IPS-18a (cell line): ENCODE measurements at regions not wholly inside any gene's neighbourhood (a gene's known extent, or its start where the extent isn't known, plus 50 kb on each side); places are given as distances from the start of the nearest gene placed in this dataset.

Experiments
- H3K27ac ChIP-seq: one replicate; pipeline ENCODE4 v1.5.1; 2013; ENCODE audit warnings: low read length
- H3K27me3 ChIP-seq: one replicate; pipeline ENCODE4 v1.6.1; 2013; ENCODE audit warnings: mild to moderate bottlenecking, low read length; ENCODE audit not compliant: control insufficient read depth, insufficient read depth
- H3K36me3 ChIP-seq: one replicate; pipeline ENCODE4 v1.6.1; 2013; ENCODE audit warnings: low read depth, low read length; ENCODE audit not compliant: control insufficient read depth
- H3K4me1 ChIP-seq: one replicate; pipeline ENCODE4 v1.6.1; 2013; ENCODE audit warnings: low read depth, low read length; ENCODE audit not compliant: control insufficient read depth
- H3K4me3 ChIP-seq: one replicate; pipeline ENCODE4 v1.5.1; 2013; ENCODE audit warnings: low read length
- H3K9ac ChIP-seq: one replicate; pipeline ENCODE4 v1.6.1; 2013; ENCODE audit warnings: mild to moderate bottlenecking, low read length, moderate library complexity
- H3K9me3 ChIP-seq: one replicate; pipeline ENCODE4 v1.6.1; 2013; ENCODE audit warnings: low read depth, low read length; ENCODE audit not compliant: control insufficient read depth

DNA sequence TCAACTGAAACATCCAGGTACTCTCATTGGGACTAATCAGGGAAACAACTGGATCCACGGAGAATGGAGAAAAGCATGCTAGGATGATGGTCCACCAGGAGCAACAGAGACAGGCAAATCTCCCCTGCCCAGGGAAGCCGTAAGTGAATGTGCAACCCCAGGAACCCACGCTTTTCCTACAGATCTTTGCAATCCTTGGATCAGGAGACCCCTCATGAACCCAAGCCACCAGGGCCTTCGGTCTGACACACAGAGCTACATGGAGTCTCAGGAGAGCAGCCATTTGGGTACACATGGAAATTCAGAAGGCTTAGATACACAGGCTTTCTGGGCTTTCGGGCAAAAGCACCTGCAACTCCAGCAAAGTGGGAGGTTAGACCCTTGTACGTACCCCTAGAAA is 122.1 kb upstream of the PTCHD4 start:
- peaks cover 6% of the 10 kb centered on the region for H3K9me3 ChIP-seq
- no peaks in the 10 kb centered on the region for H3K36me3 ChIP-seq
- no peak overlapping the region for H3K9ac ChIP-seq
- H3K27ac ChIP-seq: no peak overlapping the region
- no peaks in the 10 kb centered on the region for H3K4me1 ChIP-seq
- H3K27me3 ChIP-seq: no peaks in the 10 kb centered on the region
- no peak overlapping the region for H3K4me3 ChIP-seq

GRCh38 chr6:48229841-48230240 is 118.8 kb upstream of the PTCHD4 start:
- H3K9me3 ChIP-seq: no peaks in the 10 kb centered on the region
- H3K27me3 ChIP-seq: no peaks in the 10 kb centered on the region

DNA sequence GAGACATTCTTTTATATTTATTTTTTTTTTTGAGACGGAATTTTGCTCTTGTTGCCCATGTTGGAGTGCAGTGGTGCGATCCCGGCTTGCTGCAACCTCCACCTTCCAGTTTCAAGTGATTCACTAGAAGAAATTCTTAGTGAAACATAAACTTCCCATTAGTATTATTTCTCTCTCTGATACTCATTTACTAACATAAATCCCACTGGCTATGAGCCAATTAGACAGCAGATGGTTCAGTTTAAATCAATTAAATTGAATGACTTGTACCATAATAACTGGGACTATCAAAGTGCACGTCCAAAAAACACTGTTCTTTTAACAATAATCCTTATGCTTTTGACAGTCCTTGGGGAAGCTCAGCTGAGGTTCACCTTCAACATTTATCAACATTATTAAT is 111.2 kb upstream of the PTCHD4 start:
- no peaks in the 10 kb centered on the region for H3K27me3 ChIP-seq
- no peaks in the 10 kb centered on the region for H3K9me3 ChIP-seq
- no peaks in the 10 kb centered on the region for H3K36me3 ChIP-seq
- H3K4me3 ChIP-seq: no peak overlapping the region
- H3K27ac ChIP-seq: no peak overlapping the region
- peaks cover 11% of the 10 kb centered on the region for H3K4me1 ChIP-seq
- H3K9ac ChIP-seq: no peak overlapping the region

More at GRCh38 chr6:48229841-48230240, 118.8 kb upstream of the PTCHD4 start:
- Histone ChIP-seq H3K4me3 (no peak overlapping the region), H3K27ac (no peak overlapping the region), H3K9ac (no peak overlapping the region), H3K4me1 (no peaks in the 10 kb centered on the region), H3K36me3 (no peaks in the 10 kb centered on the region)

DNA sequence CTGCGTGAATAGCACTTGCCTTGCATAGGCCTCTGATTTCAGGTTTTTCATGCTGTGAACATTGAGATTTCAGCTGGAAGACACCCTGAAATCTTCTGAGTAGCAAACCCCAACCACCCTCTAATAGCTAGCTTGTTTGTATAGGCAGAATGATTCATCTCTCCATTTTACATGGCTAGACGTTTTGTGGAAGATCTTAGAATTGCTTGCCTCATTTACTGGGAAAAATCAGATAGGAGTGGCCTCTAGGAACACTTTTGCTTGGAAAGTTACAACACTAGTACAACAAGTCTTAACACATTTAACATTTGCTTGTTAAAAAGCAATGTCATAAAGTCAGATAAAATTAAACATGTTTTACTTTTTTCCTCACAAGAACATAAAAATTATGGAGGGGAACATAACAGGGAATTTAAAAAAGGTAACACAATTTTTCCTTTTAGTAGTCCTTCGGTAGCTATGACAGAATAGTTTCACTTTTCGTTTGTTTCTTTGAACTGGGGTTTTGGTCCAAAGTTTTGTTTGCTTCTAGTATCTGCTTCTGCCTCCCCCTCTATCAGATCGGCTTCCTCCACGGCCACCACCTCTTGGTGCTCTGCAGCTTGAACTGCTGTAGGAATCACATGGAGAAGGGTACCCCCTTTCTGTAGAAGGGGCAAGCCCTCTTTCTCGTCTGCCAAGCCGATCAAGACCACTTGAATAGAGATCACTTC is 102.2 kb upstream of the PTCHD4 start:
- H3K4me3 ChIP-seq: no peak overlapping the region
- no peak overlapping the region for H3K27ac ChIP-seq

DNA sequence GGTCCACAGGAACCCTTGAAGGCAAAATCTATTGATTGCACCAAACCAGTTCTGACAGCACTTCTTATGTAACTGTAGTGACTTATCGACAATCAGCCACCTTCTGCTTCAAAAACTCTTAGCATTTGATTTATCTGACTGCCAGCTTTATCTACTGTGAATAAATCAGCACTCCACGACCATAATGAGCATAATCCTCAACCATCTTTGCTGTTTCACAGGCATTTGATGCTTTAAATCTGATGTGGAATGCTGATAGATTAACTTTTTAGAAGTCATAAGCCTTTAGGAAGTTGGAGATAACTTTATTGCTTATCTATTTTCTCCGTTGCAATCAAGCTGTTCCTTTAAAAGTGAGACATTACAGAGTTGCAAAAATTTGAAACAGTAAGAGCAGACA is 101.5 kb upstream of the PTCHD4 start:
- Histone ChIP-seq H3K4me3 (no peak overlapping the region), H3K4me1 (peaks cover 3% of the 10 kb centered on the region), H3K27me3 (no peaks in the 10 kb centered on the region), H3K9ac (no peak overlapping the region), H3K36me3 (no peaks in the 10 kb centered on the region), H3K9me3 (no peaks in the 10 kb centered on the region), H3K27ac (no peak overlapping the region)

More for the DNA sequence above, 102.2 kb upstream of the PTCHD4 start:
- Histone ChIP-seq H3K36me3 (no peaks in the 10 kb centered on the region), H3K27me3 (no peaks in the 10 kb centered on the region), H3K9ac (no peak overlapping the region), H3K9me3 (no peaks in the 10 kb centered on the region), H3K4me1 (peaks cover 7% of the 10 kb centered on the region)

DNA sequence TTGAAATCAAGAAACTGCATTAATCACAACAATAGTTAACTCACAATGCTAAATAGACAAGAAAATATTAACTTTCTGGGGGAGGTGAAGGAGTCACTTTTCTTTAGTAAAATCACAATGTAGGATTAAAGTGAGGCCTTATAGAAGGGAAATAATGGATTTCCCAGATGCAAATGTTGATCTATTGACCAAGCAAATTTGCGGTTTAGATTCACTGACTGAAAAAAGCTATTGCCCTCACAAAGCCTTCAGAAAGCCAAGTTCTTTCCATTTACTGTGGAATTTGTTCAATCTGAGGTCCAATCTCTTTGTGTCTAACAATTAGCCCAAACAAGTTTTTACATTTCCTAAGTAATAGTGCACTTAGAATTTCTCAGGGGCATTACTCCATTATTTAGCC is 95.1 kb upstream of the PTCHD4 start:
- no peaks in the 10 kb centered on the region for H3K9me3 ChIP-seq
- no peak overlapping the region for H3K4me3 ChIP-seq
- H3K27ac ChIP-seq: no peak overlapping the region
- no peak overlapping the region for H3K9ac ChIP-seq
- H3K4me1 ChIP-seq: peaks cover 3% of the 10 kb centered on the region
- no peaks in the 10 kb centered on the region for H3K27me3 ChIP-seq
- H3K36me3 ChIP-seq: no peaks in the 10 kb centered on the region

- Histone ChIP-seq H3K27me3 (no peaks in the 10 kb centered on the region), H3K27ac (no peak overlapping the region), H3K4me1 (peaks cover 6% of the 10 kb centered on the region), H3K36me3 (no peaks in the 10 kb centered on the region), H3K9ac (no peak overlapping the region), H3K9me3 (no peaks in the 10 kb centered on the region), H3K4me3 (no peak overlapping the region)
Observed at GRCh38 chr6:48200869-48201390, 89.9 kb upstream of the PTCHD4 start.

DNA sequence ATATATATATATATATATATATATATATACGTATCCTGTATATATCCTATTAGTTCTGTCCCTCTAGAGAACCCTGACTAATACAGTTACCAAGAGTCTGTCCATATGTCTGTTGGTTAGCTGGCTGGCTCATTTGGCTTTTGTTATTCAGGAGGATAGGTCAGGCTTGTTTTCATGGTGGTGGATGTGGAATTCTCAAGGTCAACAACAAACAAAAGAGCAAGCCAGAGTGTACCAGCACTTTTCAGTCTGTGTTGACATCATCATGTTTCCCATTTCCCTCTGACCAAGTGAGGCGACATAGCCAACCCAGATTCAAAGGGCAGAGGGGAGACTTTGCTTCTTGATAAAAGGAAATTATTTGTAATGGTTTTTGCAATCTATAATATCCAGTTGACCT is 88.5 kb upstream of the PTCHD4 start:
- H3K4me3 ChIP-seq: no peak overlapping the region
- H3K27ac ChIP-seq: no peak overlapping the region
- H3K27me3 ChIP-seq: no peaks in the 10 kb centered on the region
- H3K4me1 ChIP-seq: peaks cover 6% of the 10 kb centered on the region
- H3K9ac ChIP-seq: no peak overlapping the region
- H3K9me3 ChIP-seq: no peaks in the 10 kb centered on the region
- no peaks in the 10 kb centered on the region for H3K36me3 ChIP-seq

GRCh38 chr6:48197941-48198340 is 86.9 kb upstream of the PTCHD4 start:
- no peaks in the 10 kb centered on the region for H3K27me3 ChIP-seq
- peaks cover 6% of the 10 kb centered on the region for H3K4me1 ChIP-seq
- no peak overlapping the region for H3K9ac ChIP-seq
- no peaks in the 10 kb centered on the region for H3K36me3 ChIP-seq
- no peak overlapping the region for H3K4me3 ChIP-seq
- no peak overlapping the region for H3K27ac ChIP-seq
- H3K9me3 ChIP-seq: no peaks in the 10 kb centered on the region

DNA sequence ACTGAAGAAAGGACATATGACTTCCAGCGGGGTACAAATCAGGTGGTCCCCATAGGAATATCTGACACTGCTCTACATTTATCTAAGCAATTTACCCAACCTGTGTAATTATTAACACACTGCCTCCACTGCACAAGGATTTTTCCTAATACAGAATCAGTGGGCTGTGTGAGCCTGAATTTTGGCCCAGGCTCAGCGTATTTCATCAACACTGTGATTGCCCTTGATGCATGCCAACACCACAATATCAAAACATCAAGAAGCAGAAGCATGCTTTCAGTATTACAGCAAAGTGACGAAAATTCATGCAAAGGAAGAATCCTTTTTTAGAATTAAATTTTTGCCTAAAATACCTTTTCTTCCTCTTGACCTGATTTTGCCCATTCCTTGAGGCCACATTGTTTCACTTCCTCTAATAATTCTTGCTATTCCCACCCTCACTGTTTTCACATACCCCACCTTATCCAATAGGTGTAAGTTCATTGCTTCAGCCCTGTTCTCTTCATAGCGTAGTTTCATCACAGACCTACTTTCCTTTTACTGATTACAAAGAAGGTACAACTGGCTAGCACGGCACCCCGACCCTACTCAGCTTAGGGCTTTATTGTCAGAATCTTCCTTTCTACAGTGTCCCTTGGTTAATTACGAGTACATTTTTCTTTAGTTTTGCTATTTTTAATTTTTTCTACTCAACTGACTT is 83.7 kb upstream of the PTCHD4 start:
- Histone ChIP-seq H3K4me3 (no peak overlapping the region), H3K27ac (no peak overlapping the region), H3K4me1 (no peaks in the 10 kb centered on the region), H3K9me3 (no peaks in the 10 kb centered on the region), H3K27me3 (no peaks in the 10 kb centered on the region), H3K9ac (no peak overlapping the region), H3K36me3 (no peaks in the 10 kb centered on the region)

- no peaks in the 10 kb centered on the region for H3K4me1 ChIP-seq
- no peak overlapping the region for H3K4me3 ChIP-seq
- no peak overlapping the region for H3K9ac ChIP-seq
- no peaks in the 10 kb centered on the region for H3K36me3 ChIP-seq
- no peaks in the 10 kb centered on the region for H3K9me3 ChIP-seq
- H3K27me3 ChIP-seq: no peaks in the 10 kb centered on the region
- no peak overlapping the region for H3K27ac ChIP-seq
Observed at GRCh38 chr6:48188158-48188557, 77.2 kb upstream of the PTCHD4 start.

GRCh38 chr6:48186746-48187145 is 75.7 kb upstream of the PTCHD4 start:
- Histone ChIP-seq H3K4me3 (no peak overlapping the region), H3K4me1 (no peaks in the 10 kb centered on the region), H3K9me3 (no peaks in the 10 kb centered on the region), H3K9ac (no peak overlapping the region), H3K27ac (no peak overlapping the region), H3K36me3 (no peaks in the 10 kb centered on the region), H3K27me3 (no peaks in the 10 kb centered on the region)
